DND-41 (cell line): ENCODE measurements at regions not wholly inside any gene's neighbourhood (a gene's known extent, or its start where the extent isn't known, plus 50 kb on each side); places are given as distances from the start of the nearest gene placed in this dataset.

Experiments used
- CTCF ChIP-seq: IDR thresholded peaks from 2 replicates; pipeline ENCODE4 v1.5.1; 2012; ENCODE audit warnings: borderline replicate concordance, low read length, moderate library complexity, mild to moderate bottlenecking; ENCODE audit not compliant: poor library complexity, severe bottlenecking; ENCODE audit errors: extremely low read depth
- EZH2 ChIP-seq: IDR thresholded peaks from 3 replicates; pipeline ENCODE4 v1.6.1; 2012; ENCODE audit warnings: borderline replicate concordance, low read depth, mild to moderate bottlenecking, moderate library complexity, low read length, inconsistent platforms; ENCODE audit not compliant: severe bottlenecking

GRCh38 chr9:130766021-130766926 lies 68.8 kb upstream of the ABL1 start:
- TF ChIP-seq CTCF (no peak), EZH2 (no peak)
